Suppressor macrophage treated with lipopolysaccharide for 1 hour (primary cell): ENCODE measurements at regions not wholly inside any gene's neighbourhood (a gene's known extent, or its start where the extent isn't known, plus 50 kb on each side); places are given as distances from the start of the nearest gene placed in this dataset.
"Not testable (repeated sequence)": the region's sequence is repeated elsewhere in the genome, so short reads cannot be mapped to it uniquely, and the experiment has no call there.

Source experiments
- DNase-seq, 3 donors: peaks; one replicate each; pipeline ENCODE4 v3.0.0-alpha.2; 2020 to 2022

DNA sequence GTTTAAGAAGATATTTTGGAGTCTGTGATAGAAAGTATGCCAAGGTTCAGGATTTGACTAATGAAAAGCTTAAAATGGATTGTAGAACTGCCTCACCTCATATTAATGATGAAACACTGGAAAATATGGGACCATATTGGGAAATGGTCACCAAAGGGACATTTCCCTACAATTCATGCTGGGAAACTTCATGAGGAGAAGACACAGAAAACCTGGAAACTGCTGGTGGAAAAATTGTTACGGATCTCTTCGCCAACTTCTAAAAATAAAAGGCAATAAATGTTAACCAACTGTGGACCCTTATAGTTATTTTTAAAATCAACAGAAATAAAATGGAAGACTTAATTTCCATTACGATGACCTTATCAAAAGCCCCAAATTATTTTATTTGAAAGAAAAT, 97.6 kb upstream of the FRMD4B start:
- no peak for DNase-seq

DNA sequence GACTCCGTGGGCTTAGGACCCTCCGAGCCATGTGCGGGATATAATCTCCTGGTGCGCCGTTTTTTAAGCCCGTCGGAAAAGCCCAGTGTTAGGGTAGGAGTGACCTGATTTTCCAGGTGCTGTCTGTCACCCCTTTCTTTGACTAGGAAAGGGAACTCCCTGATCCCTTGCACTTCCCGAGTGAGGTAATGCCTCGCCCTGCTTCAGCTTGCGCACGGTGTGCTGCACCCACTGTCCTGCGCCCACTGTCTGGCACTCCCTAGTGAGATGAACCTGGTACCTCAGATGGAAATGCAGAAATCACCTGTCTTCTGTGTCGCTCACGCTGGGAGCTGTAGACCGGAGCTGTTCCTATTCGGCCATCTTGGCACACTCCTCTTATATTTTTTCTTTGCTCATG, 95.1 kb upstream of the FRMD4B start:
- DNase-seq, result not testable (repeated sequence)

DNA sequence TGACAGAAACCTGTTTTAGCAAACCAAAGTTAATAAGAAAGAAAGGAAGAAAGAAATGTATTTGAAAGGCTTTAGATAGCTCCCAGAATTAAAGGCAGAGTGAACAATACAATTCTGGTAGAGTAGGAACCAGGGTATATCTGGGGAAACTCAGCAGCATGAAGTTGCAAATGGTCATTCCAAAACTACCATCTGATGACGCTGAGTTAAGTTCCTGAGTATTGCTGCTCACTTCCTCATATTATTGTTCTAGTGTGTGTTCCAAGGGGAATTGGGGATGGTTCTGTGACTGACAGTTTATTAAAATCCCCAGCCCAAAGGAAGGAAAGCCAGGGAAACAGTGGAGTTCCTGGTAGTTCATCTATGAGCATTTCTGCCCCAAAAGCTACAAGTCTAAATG, 88.3 kb upstream of the FRMD4B start:
- DNase-seq, result peak; percentile 69 to 86 (median 85)

DNA sequence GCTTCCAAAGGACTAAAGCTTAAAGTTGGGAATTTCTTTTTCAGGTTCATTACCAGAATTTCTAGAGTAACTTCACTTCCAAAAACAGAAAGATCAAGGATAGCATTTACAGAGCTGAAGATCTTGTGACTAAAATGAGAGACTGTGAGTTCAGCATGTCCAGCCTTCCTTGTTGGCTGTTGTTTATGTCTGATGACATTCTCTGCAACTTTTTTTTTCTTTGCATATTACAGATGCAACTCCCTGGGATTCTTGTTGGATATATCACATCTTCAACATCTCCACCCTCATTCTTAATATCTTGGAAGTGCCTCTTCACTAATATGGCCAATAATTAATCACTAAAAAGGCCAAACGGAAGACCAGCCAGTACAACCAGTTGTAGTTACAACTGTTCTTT, 86.2 kb upstream of the FRMD4B start:
- DNase-seq, result no peak

DNA sequence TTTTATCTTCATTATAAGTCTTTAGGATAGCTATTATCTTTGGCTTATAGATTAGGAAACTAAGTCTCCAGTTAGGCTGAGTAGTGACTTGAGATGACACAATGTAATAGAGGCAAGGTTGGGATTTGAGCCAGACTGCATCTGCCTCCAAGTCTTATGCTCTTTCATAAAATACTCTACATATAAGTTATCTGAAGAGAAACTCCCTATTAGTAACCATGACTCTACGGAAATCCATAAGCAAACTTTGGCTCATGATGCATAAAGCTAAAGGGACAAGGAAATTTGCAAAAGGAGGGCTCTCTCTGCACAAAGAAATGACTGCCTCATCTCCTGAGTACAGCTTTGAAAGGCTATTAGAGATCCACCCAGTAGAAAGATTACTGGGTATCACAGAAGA, 77.6 kb upstream of the FRMD4B start:
- DNase-seq, result peak in 1 of 3 donors; percentile 28

DNA sequence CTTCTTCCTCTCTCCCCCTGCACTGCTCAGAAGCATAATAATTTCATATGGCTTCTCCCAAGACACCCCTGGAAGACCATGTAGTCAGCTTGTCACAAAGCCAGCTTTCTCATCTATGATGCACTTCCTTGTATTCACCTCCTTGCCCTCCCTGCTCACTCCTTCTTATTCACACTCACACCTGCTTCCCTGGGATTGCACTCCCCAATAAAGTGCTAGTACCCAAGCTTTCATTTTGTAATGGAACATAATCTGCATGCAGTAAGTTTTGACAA, 76.9 kb upstream of the FRMD4B start:
- DNase-seq, result no peak

DNA sequence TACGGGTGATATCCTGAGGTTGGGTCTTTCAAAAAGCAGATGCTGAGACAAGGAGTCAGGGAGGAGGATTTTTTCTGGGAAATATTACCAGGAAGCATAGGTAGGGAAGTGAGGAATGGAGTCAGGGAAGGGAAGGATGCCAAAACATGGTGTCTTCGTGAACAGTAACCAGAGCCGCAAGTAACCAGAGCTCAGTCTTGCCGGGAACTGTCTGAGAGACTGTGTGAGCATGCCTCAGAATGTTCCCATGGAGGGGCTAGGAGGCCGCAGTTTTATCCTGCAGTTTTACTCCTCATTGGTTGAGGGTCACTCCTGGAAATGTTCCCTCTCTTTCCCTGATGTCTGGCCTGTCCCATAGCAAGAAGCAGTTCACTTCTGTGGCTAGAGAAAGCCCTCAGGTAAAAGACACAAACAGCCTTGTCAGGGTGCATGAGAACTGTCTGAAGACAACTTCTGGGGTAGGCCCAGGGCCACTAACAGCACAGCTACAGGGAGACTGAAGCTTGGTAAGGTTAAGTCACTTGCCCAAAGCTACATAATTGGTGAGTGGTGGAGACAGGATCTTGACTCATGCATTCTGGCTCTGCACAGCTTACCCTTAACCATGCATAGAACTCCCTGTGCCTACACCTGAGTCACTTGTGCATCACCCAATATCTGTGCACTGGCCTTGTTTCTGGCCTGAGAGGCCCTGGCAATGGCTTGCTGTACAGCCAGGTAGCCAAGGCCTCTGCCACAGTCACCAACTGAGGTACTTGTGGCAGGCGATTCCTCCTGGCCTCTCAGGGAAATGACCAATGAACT, 76.3 kb upstream of the FRMD4B start:
- DNase-seq, result no peak

DNA sequence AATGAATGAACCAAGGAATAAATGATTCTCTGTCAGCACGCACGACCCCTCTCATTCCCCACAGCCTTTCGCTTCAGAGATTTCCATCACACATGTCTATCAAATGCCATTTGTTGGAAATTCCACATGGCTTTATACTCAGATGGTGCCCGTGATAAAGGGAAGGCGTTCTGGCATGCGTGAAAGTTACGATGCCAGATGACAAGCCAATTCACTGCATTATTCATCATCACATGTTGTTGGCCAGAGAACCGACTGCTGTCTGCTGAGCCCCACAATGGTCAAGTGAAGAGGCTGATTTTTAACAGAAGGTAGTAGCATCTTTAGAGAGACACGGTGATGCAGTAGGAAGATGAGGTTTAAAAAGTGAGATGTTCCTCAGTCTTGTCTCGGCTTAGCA, 74.1 kb upstream of the FRMD4B start:
- no peak for DNase-seq

DNA sequence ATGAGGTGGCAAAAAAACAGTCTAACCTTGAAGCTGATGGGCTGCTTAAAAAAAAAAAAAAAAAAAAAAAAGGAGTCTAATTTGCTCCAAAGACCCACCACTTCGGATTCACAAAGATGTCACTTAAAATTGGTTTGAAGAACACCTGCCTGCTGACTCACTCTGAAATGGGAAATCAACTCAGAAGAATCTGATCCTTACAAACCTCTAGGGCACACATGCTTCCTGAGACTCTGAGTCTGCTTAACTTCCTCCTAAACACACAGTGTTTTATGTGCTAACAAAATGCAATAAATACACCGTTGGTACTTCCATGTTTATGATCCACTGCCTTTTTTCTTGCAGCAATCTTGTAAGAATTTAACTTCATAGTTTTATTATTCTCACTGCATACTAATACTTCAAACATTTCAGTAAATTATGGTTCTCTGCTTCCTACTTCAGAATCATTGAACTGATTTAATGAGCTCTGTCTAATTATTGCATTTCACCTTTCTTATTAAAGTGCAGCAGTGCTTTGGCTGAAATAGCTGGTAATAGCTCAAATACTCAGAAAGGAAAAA, 73.0 kb upstream of the FRMD4B start:
- peak; percentile 36 to 53 (median 49) for DNase-seq

DNA sequence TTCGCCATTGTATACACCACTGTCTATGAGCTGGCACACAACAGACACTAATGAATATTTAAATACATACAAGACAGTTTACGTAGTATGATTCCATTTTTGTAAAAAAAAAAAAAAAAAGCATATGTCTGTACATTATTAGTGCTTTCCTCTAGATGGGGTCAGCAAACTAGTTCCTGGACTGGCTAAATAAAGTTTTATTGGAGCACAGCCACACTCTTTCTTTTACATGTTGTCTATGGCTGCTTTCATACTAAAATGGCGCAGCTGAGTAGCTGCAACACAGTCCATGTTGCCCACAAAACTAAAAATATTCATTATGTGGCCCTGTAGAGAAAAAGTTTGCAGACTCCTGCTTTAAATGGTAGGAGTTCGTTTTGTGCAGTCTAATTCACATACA, 70.7 kb upstream of the FRMD4B start:
- DNase-seq, result no peak

DNA sequence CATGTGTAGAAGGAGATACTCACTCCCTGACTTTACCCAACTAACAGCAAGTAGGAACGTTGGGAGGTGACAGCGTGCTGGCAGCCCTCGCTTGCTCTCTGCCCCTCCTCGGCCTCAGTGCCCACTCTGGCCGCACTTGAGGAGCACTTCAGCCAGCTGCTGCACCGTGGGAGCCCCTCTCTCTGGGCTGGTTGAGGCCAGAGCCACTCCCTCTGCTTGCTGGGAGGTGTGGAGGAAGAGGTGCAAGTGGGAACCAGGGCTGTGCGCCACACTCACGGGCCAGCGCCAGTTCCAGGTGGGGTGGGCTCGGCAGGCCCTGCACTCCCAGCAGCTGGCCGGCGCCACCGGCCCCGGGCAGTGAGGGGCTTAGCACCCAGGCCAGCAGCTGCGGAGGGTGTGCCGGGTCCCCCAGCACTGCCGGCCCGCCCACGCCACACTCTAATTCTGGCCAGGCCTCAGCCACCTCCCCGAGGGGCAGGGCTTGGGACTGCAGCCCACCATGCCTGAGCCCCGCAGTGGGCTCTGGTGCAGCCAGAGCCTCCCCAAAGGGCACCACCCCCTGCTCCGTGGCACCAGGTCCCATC, 68.4 kb upstream of the FRMD4B start:
- no peak for DNase-seq

DNA sequence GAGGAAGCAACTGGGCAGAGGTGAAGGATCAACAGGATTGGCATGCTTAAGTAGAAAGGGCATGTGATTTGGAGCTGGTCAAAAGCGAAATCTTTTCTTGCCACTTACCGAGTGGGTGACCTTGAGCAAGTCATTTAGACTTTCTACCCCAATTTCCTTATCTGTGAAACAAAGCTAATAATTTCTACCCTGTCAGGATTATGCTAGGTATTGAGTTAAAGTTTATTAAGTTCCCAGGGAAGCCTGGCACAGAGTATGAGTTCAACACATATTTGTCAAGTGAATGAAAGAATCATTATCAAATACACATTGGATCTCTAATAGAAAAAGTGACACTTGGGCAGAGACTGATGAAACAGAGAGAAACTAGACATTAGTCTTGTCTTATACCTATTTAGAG, 66.4 kb upstream of the FRMD4B start:
- DNase-seq, result no peak

DNA sequence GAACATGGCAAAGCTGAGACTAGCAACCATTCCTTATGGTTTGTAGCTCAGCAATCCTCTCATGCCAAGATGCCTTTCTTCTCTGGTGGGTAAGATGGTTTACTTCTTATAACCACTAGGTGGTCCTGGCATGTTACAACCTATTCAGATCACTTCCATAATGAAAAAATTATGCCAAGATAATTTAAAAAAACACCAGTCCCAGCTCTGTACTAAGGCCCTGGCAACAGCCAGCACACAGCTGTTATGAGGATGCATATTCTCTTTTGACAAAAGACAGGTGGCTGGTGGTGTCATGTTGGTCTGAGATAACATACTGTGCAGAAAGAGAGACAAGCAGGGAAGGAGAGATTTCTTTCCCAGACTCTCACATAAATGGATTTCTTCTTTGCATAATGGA, 65.7 kb upstream of the FRMD4B start:
- no peak for DNase-seq

DNA sequence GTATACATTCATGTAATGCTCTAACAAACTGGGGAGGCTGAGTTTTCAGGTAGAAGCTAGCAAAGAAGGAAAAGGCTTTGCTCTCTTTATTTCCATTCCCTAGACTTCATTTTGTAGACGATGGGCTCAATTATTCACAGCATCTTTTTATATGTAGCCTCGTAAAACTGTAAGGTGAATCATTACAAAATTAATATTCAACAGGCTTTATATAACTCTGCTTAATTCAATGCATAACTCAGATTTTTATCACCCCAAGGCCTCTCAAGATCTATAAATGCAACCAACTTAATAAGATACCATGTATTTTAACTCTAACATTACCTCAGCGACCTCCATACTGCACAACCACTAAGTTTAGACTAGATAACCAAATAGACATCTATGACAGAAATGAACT, 63.0 kb upstream of the FRMD4B start:
- no peak for DNase-seq

DNA sequence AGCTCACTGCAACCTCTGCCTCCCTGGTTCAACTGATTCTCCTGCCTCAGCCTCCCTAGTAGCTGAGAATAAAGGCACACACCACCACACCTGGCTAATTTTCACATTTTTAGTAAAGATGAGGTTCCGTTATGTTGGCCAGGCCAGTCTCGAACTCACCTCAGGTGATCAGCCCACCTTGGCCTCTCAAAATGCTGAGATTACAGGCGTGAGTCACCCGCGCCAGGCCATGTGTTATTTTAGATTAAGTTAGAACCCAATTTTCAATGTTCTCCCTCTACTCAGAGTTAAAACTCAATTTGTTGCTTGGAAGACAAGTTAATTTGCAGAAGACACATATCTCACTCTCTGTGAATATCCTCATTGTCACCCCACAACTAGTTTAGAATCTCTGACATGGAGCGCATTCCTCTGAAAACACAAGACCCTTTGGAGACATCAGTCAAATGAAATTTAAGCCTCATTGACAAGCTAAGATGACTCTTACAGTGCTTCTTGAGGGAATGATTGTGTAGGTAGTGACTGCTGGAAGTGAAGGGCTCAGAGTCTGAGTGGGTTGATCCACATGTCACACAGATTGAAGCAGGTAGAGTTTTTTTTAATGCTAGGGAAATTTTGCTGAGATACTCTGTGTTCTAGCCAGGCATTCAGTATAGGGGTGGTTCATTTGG, 60.6 kb upstream of the FRMD4B start:
- no peak for DNase-seq

DNA sequence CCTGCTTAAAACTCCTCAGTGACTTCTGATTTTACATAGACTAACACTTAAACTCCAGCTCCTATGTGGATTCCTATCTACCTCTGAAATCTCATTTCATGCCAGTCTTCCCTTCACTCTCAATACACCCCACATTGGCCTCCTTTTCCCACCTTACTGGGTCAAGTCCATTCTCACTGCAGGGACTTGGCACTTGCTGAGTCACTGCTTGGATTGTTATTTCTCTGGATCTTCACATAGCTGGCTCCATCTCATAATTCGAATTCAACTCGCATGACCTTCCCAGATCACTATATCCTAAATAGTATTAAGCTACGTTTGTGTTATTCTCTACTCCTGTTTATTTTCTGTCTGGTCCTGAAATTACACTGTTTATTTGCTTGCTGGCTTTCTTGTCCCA, 59.6 kb upstream of the FRMD4B start:
- DNase-seq, result no peak

DNA sequence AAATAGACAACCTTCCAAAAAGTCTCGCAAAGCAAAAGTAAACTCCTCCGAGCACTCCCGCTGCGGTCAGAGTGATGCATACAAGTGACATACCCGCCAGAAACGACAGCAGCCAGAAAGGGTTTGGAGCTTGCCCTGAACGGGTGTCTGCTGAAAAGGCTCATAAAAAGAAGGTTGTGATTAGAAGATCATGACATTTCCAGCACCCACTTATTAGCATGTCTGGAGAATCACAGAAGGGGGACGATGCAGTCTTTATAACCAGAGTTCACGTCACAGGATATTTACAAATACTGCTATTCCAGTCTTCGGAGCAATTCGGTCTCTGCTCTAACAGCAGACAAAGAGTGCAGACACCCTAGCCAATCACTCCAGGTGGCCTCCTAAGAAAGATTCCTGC, 59.1 kb upstream of the FRMD4B start:
- DNase-seq, result no peak

DNA sequence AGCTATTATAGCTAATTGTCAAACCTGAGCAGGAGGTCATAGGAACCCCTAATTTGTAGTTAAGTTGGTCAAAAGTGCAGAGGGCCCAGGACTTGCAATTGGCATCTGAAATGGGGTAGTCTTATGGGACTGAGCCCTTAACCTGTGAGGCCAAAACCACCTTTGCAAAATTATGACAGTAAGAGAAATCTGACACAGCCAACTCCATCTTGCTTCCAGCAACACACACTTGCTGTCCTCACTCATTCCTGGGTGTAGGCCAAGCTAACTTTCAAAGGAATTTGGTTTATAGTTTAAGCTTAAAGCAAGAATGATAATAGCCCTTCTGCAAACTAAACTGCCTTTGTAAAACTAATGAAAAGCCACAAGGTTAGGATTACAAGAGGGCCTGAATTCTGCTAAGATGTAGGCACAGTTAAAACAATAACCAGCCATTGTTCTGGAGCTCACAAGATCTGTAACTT, 57.6 kb upstream of the FRMD4B start:
- DNase-seq, result no peak

DNA sequence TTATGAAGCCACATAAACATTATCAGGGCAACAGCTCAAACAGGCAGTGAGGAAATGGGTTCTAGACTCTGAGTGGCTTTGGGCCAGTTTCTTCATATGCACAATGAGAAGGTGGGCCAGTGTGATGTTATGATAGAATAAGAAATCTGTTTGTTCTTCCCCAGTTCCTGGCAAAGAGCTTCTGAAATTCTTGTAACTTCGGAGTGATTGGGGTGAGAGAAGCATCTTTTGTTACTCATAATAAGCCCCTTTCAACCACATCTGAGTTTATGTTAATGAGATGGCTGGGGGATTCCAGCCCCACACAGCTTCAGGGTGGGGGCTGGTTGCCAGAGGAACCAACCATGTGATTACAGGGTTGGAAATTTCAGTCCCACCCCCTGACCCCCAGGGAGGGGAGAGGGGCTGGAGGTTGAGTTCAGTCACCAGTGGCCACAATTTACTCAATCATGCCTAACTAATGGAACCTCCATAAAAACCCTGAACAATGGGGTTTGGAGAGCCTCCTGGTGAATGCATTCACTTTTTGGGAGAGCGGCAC, 57.0 kb upstream of the FRMD4B start:
- DNase-seq, result peak in 2 of 3 donors; percentile 51 to 52

DNA sequence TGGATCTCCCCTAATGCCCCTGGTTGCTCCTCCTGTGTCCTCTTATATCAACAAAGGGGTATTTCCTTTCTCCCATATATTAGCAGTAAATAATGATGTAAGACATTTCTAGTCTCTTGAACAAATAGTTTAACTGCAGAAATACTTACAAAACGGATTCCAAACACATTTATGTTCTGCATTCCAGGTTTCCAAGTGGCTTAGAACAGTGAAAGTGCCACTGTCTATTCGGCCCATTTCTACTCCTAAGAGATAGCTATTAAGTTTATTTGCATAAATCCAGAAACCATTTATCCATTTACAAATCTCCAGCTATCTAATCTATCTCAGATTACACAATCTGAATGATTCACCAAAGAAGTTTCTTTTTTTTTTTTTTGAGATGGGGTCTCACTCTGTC, 55.8 kb upstream of the FRMD4B start:
- no peak for DNase-seq

DNA sequence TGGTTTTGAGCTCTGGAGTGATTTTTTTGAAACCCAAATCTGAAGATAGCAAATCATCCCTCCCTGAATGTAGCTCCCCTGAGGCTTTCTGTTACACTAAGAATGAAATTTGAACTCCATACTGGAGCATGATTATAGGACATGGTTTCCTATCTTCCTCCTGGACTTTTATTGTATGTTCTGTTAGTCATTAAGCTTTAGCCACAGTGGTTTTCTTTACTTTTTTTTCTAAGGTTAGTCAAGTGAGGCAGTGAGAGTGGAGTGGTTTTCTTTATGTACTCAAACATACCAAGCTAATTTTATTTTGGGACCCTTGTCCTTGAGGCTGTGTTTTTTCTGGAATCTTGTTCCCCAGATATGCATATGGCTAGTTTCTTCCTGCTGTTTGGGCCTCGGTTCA, 55.2 kb upstream of the FRMD4B start:
- DNase-seq, result no peak

DNA sequence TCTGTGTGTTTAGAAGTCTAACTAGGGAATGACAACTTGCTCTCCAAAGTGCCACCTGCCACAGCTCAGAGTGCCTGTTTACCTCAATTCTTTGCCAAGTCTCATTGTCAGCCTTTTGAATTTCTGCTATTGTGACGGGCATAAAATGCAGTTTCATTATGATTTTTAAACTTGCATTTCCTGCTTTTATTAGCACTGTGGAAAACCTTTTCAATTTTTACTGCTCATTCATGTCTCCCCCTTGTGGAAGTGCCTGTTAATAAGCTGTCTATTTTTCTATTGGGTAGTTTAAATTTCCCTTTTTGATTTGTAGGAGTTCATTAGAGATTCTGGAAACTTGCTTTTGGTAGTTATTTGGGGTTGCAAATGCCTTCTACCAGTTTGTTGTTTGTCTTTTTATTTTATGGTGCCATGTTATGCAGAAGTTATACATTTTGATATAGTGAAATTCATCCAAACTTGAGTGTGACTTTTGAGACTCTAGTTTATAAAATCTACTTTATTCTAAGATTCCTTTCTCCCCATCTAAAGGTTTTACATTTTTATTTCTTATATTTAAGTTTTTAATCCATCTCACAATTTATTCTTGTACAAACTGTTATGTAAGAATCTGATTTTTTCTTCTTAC, 53.9 kb upstream of the FRMD4B start:
- peak; percentile 54 to 76 (median 71) for DNase-seq

DNA sequence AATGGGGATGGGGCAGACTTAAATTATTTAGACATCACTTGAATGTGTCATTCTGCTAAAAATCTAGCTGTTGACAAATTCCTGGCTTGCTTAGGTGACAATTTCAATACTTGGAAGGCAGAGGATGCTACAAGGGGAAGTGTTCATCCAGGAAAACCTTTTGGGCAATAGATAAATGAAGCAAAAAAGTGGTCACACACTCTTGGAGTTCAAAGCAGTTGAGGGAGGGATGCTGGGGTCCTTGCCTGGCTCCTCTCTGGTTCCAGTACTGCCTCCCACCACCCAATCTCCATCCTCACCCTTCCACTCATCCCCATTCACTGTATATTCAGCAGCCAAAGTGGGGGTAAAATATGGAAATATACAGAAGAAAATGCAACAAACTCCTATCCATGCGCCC, 52.6 kb upstream of the FRMD4B start:
- no peak for DNase-seq
